Activated B cell treated with CpG ODN at 0.5 μM for 24 hours (primary cell): ENCODE measurements at regions not wholly inside any gene's neighbourhood (a gene's known extent, or its start where the extent isn't known, plus 50 kb on each side); places are given as distances from the start of the nearest gene placed in this dataset.

ENCODE experiments used
- ATAC-seq: fragments of 200-7000 bp; cut with Tn5 transposase; one replicate; pipeline ENCODE4 v1.10.0; 2021; ENCODE audit warnings: low read depth, mild to moderate bottlenecking, moderate library complexity
- CTCF ChIA-PET: fragments of 350-600 bp; sonication (Branson Sonifier 250); formaldehyde crosslinking; loops from one replicate; lab custom pipeline; 2021; ENCODE audit warnings: antibody characterized with exemption; lab: Charles Lee
- POLR2A ChIA-PET: fragments of 350-600 bp; sonication (Branson Sonifier 250); formaldehyde crosslinking; loops from one replicate; lab custom pipeline; 2021; ENCODE audit warnings: antibody characterized with exemption; lab: Charles Lee
- DNase-seq: peaks from one replicate; pipeline ENCODE4 v3.0.0; 2022
- H3K27ac Mint-ChIP-seq: one replicate; pipeline ENCODE4 v1.8.0; 2020; ENCODE audit warnings: mixed read lengths
- H3K27me3 Mint-ChIP-seq: one replicate; pipeline ENCODE4 v1.8.0; 2021; ENCODE audit warnings: mixed read lengths
- H3K36me3 Mint-ChIP-seq: one replicate; pipeline ENCODE4 v1.8.0; 2021; ENCODE audit warnings: low read depth, mixed read lengths
- H3K4me1 Mint-ChIP-seq: one replicate; pipeline ENCODE4 v1.8.0; 2021; ENCODE audit warnings: mixed read lengths
- H3K4me3 Mint-ChIP-seq: one replicate; pipeline ENCODE4 v1.8.0; 2020; ENCODE audit warnings: mild to moderate bottlenecking, mixed read lengths
- H3K9me3 Mint-ChIP-seq: one replicate; pipeline ENCODE4 v1.8.0; 2020; ENCODE audit warnings: mixed read lengths
- CTCF ChIP-seq: fragments of 200-600 bp; IDR thresholded peaks from one replicate; pipeline ENCODE4 v1.8.0; 2022; ENCODE audit warnings: antibody characterized with exemption, mild to moderate bottlenecking
- intact Hi-C: fragments of 100-400 bp; cut with micrococcal nuclease; formaldehyde crosslinking; loops from one replicate; pipeline ENCODE4 v1.15.1; 2024

DNA sequence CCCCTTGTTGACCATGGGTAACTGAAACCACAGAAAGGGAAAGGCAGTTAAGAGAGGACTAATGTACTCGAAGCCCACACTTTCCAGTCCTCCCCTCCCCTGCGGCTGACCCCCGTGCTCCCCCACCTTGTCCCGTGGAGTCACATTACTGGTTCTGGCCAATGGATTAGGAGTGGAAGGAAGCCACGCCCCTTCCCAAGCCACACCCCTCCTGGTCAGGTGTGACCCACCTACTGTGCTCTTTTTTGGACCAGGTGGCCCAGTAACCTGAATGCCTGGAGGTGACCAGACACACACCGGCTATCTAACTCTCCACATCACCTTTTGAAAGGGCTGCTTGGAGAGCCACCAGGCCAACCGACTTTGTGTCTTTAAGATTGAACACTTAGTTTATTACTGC lies 109.3 kb upstream of the MSX1 start:
- CTCF ChIA-PET, result no interaction called here
- peaks cover 12% of the 10 kb centered on the region for H3K9me3 Mint-ChIP-seq
- POLR2A ChIA-PET, result no interaction called here
- no peaks in the 10 kb centered on the region for H3K4me1 Mint-ChIP-seq
- no peak for TF ChIP-seq CTCF
- no peak overlapping the region for H3K27ac Mint-ChIP-seq
- intact Hi-C loops, result no loop called here
- peaks cover 12% of the 10 kb centered on the region for H3K27me3 Mint-ChIP-seq
- no peak overlapping the region for H3K4me3 Mint-ChIP-seq
- H3K36me3 Mint-ChIP-seq, result no peaks in the 10 kb centered on the region
- no peak for ATAC-seq
- DNase-seq, result no peak

DNA sequence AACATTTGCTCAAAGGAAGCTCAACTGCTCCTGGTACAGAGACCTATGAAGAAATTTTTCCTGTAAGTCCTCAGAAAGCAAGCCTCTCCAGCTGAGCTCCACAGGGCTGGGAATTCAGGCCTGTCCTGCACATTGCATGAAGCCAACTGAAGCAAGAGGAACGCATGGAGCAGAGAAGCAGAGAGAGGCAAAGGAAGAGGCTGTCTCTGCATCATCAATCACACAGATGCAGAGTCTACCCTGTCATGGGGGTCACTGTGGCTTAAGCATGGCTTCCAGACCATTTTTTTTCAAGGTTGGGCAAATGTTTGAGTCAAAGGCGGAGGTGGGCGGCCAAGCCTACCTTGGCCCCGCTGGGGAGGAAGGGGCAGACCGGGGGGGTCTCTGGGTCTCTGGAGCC lies 110.3 kb upstream of the MSX1 start:
- intact Hi-C loops, result no loop called here
- DNase-seq (no peak), ATAC-seq (no peak)
- no peak for TF ChIP-seq CTCF
- peaks cover 10% of the 10 kb centered on the region for H3K27me3 Mint-ChIP-seq
- POLR2A ChIA-PET, result no interaction called here
- no peaks in the 10 kb centered on the region for H3K4me1 Mint-ChIP-seq
- no peak overlapping the region for H3K27ac Mint-ChIP-seq
- H3K36me3 Mint-ChIP-seq, result no peaks in the 10 kb centered on the region
- CTCF ChIA-PET, result no interaction called here
- H3K9me3 Mint-ChIP-seq, result peaks cover 16% of the 10 kb centered on the region
- no peak overlapping the region for H3K4me3 Mint-ChIP-seq

DNA sequence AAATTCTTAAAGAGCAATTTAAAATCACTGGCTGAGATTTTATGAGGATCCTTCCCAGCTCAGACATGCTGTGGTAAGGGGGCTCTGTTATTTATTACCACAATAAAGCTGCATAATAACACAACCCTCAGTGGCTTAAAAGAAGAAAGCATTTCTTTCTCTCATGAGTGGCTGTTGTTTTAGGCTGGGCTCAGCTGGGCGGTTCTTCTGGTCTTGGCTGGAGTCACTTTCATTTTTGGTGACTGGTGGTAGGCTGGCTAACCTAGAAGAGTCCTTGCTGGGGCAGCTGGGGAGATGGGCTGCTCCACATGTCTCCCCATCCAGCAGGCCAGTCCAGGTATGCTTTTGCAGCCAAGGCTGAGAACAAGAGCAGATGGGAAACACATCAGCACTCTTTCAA lies 113.0 kb upstream of the MSX1 start:
- intact Hi-C loops, result no loop called here
- no peak overlapping the region for H3K4me3 Mint-ChIP-seq
- DNase-seq (no peak), ATAC-seq (no peak)
- H3K27me3 Mint-ChIP-seq, result peaks cover 2% of the 10 kb centered on the region
- no peak overlapping the region for H3K27ac Mint-ChIP-seq
- CTCF ChIA-PET, result no interaction called here
- no peaks in the 10 kb centered on the region for H3K4me1 Mint-ChIP-seq
- TF ChIP-seq CTCF, result no peak
- H3K9me3 Mint-ChIP-seq, result peaks cover 16% of the 10 kb centered on the region
- no peaks in the 10 kb centered on the region for H3K36me3 Mint-ChIP-seq
- POLR2A ChIA-PET, result no interaction called here

DNA sequence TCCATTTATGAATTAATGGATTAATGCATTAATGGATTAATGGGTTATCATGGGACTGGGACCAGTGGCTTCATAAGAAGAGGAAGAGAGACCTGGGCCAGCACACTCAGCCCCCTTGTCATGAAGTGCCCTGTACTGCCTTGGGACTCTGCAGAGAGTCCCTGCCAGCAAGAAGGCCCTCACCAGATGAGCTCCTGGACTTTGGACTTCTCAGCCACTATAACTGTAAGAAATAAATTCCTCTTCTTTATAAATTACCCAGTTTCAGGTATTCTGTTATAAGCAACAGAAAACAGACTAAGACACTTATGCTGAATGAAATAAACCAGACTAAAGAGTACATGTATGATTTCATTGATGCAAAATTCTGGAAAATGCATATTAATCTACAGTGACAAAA lies 119.4 kb upstream of the MSX1 start:
- intact Hi-C loops, result no loop called here
- Mint-ChIP-seq H3K36me3 (no peaks in the 10 kb centered on the region), H3K27me3 (peaks cover 2% of the 10 kb centered on the region), H3K27ac (no peak overlapping the region), H3K9me3 (peaks cover 4% of the 10 kb centered on the region), H3K4me3 (no peak overlapping the region), H3K4me1 (no peaks in the 10 kb centered on the region)
- TF ChIP-seq CTCF, result no peak
- ChIA-PET POLR2A (no interaction called here), CTCF (no interaction called here)
- DNase-seq (no peak), ATAC-seq (no peak)

GRCh38 chr4:4735870-4736269 lies 123.6 kb upstream of the MSX1 start:
- DNase-seq (no peak), ATAC-seq (no peak)
- H3K4me3 Mint-ChIP-seq, result no peak overlapping the region
- H3K4me1 Mint-ChIP-seq, result no peaks in the 10 kb centered on the region
- ChIA-PET POLR2A (no interaction called here), CTCF (no interaction called here)
- TF ChIP-seq CTCF, result no peak
- no peaks in the 10 kb centered on the region for H3K27me3 Mint-ChIP-seq
- H3K36me3 Mint-ChIP-seq, result no peaks in the 10 kb centered on the region
- no peaks in the 10 kb centered on the region for H3K9me3 Mint-ChIP-seq
- H3K27ac Mint-ChIP-seq, result no peak overlapping the region
- intact Hi-C loops, result no loop called here
